HCT116 (cell line): ENCODE measurements at regions not wholly inside any gene's neighbourhood (a gene's known extent, or its start where the extent isn't known, plus 50 kb on each side); places are given as distances from the start of the nearest gene placed in this dataset.

Experiments used
- ATAC-seq: fragments of 200-7000 bp; cut with Tn5 transposase; 2 replicates; pipeline ENCODE4 v1.9.1; 2020; ENCODE audit warnings: mild to moderate bottlenecking, moderate library complexity
- BruUV-seq: library from RNA; stranded (reverse); fragments of 400-500 nt; replicated peaks from 2 replicates; lab custom pipeline; 2021; lab: Mats Ljungman, UMichigan
- CTCF ChIA-PET: fragments of 300-600 bp; sonication (Branson Sonifier 250); formaldehyde crosslinking; loops from one replicate; lab custom pipeline; 2021; ENCODE audit warnings: antibody characterized with exemption; lab: Charles Lee
- POLR2A ChIA-PET: fragments of 300-600, 350-600 bp; sonication (Branson Sonifier 250); formaldehyde crosslinking; loops from one replicate; lab custom pipeline; 2021; ENCODE audit warnings: antibody characterized with exemption; lab: Charles Lee
- RAD21 ChIA-PET, 2 experiments: fragments of 300-600 bp; sonication (Branson Sonifier 250); formaldehyde crosslinking; loops; one replicate each; lab custom pipeline; 2023; ENCODE audit warnings: low total read pairs in 2 of 2; ENCODE audit not compliant: uncharacterized antibody in 2 of 2, unreplicated experiment in 2 of 2, low non-redundant PET in 1 of 2; lab: Charles Lee
- DNase-seq: peaks from one replicate; pipeline ENCODE4 v3.0.0-alpha.2; 2010; ENCODE audit warnings: low read depth, low spot score
- H2AFZ ChIP-seq: fragments of 200-600 bp; shearing (Covaris generic), sonication (generic); 2 replicates; pipeline ENCODE4 v1.6.1; 2017; ENCODE audit warnings: low read depth, mixed run types, mixed read lengths, antibody characterized with exemption, low read length; ENCODE audit not compliant: poor library complexity, severe bottlenecking
- H3K27ac ChIP-seq: 2 replicates; pipeline ENCODE4 v1.5.1; 2012; ENCODE audit warnings: low read depth, low read length
- H3K27me3 ChIP-seq: fragments of 200-600 bp; sonication (generic); 2 replicates; pipeline ENCODE4 v1.6.1; 2016; ENCODE audit warnings: mixed run types, low read length, mixed read lengths; ENCODE audit not compliant: insufficient read depth
- H3K36me3 ChIP-seq, 2 experiments: fragments of 200-500 bp in 1 of 2; fragments of 200-600 bp in 1 of 2; sonication (Bioruptor generic) in 1 of 2; sonication (generic) in 1 of 2; 2 replicates each; pipeline versions ENCODE4 v1.5.1 to v1.6.1; 2014 to 2016; ENCODE audit warnings: low read length in 2 of 2, inconsistent platforms in 1 of 2, mixed read lengths in 1 of 2, mixed run types in 1 of 2; ENCODE audit not compliant: insufficient read depth in 2 of 2, control insufficient read depth in 1 of 2
- H3K4me1 ChIP-seq, 2 experiments: fragments of 200-600 bp in 1 of 2; sonication (generic) in 1 of 2; 2 replicates each; pipeline versions ENCODE4 v1.5.1 to v1.6.1; 2012 to 2017; ENCODE audit warnings: low read length in 2 of 2, inconsistent platforms in 1 of 2, mild to moderate bottlenecking in 1 of 2, mixed read lengths in 1 of 2, mixed run types in 1 of 2, moderate library complexity in 1 of 2; ENCODE audit not compliant: insufficient read depth in 2 of 2, control insufficient read depth in 1 of 2
- H3K4me2 ChIP-seq: fragments of 200-600 bp; sonication (generic); 2 replicates; pipeline ENCODE4 v1.6.1; 2017; ENCODE audit warnings: mixed run types, low read length, mixed read lengths
- H3K4me3 ChIP-seq, 2 experiments: fragments of 200-600 bp in 1 of 2; sonication (generic) in 1 of 2; replicated peaks in 1 of 2; 2 replicates each; pipeline ENCODE4 v1.5.1; 2011 to 2016; ENCODE audit warnings: low read length in 2 of 2, control low read depth in 1 of 2, low read depth in 1 of 2, mild to moderate bottlenecking in 1 of 2, mixed read lengths in 1 of 2, mixed run types in 1 of 2
- H3K79me2 ChIP-seq: fragments of 200-600 bp; sonication (generic); 2 replicates; pipeline ENCODE4 v1.6.1; 2017; ENCODE audit warnings: mild to moderate bottlenecking, mixed run types, low read length, moderate library complexity, mixed read lengths; ENCODE audit not compliant: insufficient read depth
- H3K9ac ChIP-seq: fragments of 200-600 bp; sonication (generic); 2 replicates; pipeline ENCODE4 v1.6.1; 2016; ENCODE audit warnings: low read length, mixed read lengths
- H3K9me2 ChIP-seq: fragments of 200-600 bp; sonication (generic), shearing (Covaris generic); 2 replicates; pipeline ENCODE4 v1.6.1; 2017; ENCODE audit warnings: mixed run types, mild to moderate bottlenecking, moderate library complexity; ENCODE audit not compliant: insufficient read depth
- H3K9me3 ChIP-seq, 2 experiments: fragments of 200-500 bp in 1 of 2; fragments of 200-600 bp in 1 of 2; sonication (Bioruptor generic) in 1 of 2; sonication (generic) in 1 of 2; 2 replicates each; pipeline ENCODE4 v1.6.1; 2014 to 2017; ENCODE audit warnings: low read length in 2 of 2, mixed read lengths in 2 of 2, inconsistent platforms in 1 of 2, low read depth in 1 of 2, mild to moderate bottlenecking in 1 of 2, mixed run types in 1 of 2, moderate library complexity in 1 of 2; ENCODE audit not compliant: control insufficient read depth in 1 of 2, insufficient read depth in 1 of 2
- H4K20me1 ChIP-seq: fragments of 200-600 bp; sonication (generic), shearing (Covaris generic); 2 replicates; pipeline ENCODE4 v1.6.1; 2017; ENCODE audit warnings: mixed run types, mild to moderate bottlenecking, moderate library complexity; ENCODE audit not compliant: insufficient read depth
- CBX3 ChIP-seq: IDR thresholded peaks from 2 replicates; pipeline ENCODE4 v1.6.1; 2012; ENCODE audit warnings: low read depth
- CEBPB ChIP-seq: IDR thresholded peaks from 2 replicates; pipeline ENCODE4 v1.6.1; 2012; ENCODE audit warnings: low read depth
- CTCF ChIP-seq, 3 experiments: fragments of 200-600 bp in 1 of 3; sonication (generic) in 1 of 3; IDR thresholded peaks in 2 of 3; conservative IDR thresholded peaks in 1 of 3; 2 replicates each; pipeline ENCODE4 v1.5.1; 2012 to 2017; ENCODE audit warnings: low read depth in 2 of 3, low read length in 2 of 3, antibody characterized with exemption in 1 of 3, borderline replicate concordance in 1 of 3, control low read depth in 1 of 3, mild to moderate bottlenecking in 1 of 3, mixed read lengths in 1 of 3, mixed run types in 1 of 3, moderate library complexity in 1 of 3; ENCODE audit not compliant: insufficient read depth in 1 of 3
- EGR1 ChIP-seq: IDR thresholded peaks from 2 replicates; pipeline ENCODE4 v1.6.1; 2012; ENCODE audit warnings: low read depth
- EZH2phosphoT487 ChIP-seq: fragments of 200-600 bp; IDR thresholded peaks from 2 replicates; pipeline ENCODE4 v1.6.1; 2018; ENCODE audit warnings: antibody characterized with exemption, borderline replicate concordance
- FOSL1 ChIP-seq: IDR thresholded peaks from 2 replicates; pipeline ENCODE4 v1.6.1; 2012; ENCODE audit warnings: low read depth
- JUND ChIP-seq: IDR thresholded peaks from 2 replicates; pipeline ENCODE4 v1.6.1; 2012
- POLR2A ChIP-seq: IDR thresholded peaks from 2 replicates; pipeline ENCODE4 v1.7.0; 2011; ENCODE audit warnings: borderline replicate concordance; ENCODE audit not compliant: insufficient read depth, insufficient read length; ENCODE audit errors: extremely low read depth
- POLR2AphosphoS5 ChIP-seq: IDR thresholded peaks from 2 replicates; pipeline ENCODE4 v1.6.1; 2011; ENCODE audit warnings: mild to moderate bottlenecking, low read depth, low read length, moderate library complexity
- SP1 ChIP-seq: IDR thresholded peaks from 2 replicates; pipeline ENCODE4 v1.6.1; 2012; ENCODE audit warnings: low read depth
- SRF ChIP-seq: IDR thresholded peaks from 2 replicates; pipeline ENCODE4 v1.6.1; 2012; ENCODE audit warnings: low read depth
- TCF7L2 ChIP-seq: IDR thresholded peaks from 2 replicates; pipeline ENCODE4 v1.7.0; 2011; ENCODE audit warnings: borderline replicate concordance, inconsistent platforms; ENCODE audit not compliant: insufficient read depth, insufficient read length; ENCODE audit errors: extremely low read depth
- YY1 ChIP-seq: IDR thresholded peaks from 2 replicates; pipeline ENCODE4 v1.6.1; 2011; ENCODE audit warnings: low read length, low read depth, moderate library complexity, mild to moderate bottlenecking; ENCODE audit not compliant: insufficient replicate concordance; ENCODE audit errors: extremely low read depth
- ZNF274 ChIP-seq: fragments of 200-500 bp; sonication (Bioruptor generic); IDR thresholded peaks from 2 replicates; pipeline ENCODE4 v1.6.1; 2014; ENCODE audit warnings: mild to moderate bottlenecking, low read depth, low read length, inconsistent platforms
- intact Hi-C: fragments of 100-400 bp; cut with micrococcal nuclease; formaldehyde crosslinking; loops from 2 replicates; pipeline ENCODE4 v1.10.0; 2022
- TF ChIP-seq, protein P1 (sequence below): IDR thresholded peaks from 2 replicates; pipeline ENCODE4 v1.6.1; 2012
- TF ChIP-seq, protein P2 (sequence below): IDR thresholded peaks from 2 replicates; pipeline ENCODE4 v1.6.1; 2011; ENCODE audit warnings: mild to moderate bottlenecking, low read length, moderate library complexity; ENCODE audit not compliant: insufficient replicate concordance; ENCODE audit errors: extremely low read depth
- TF ChIP-seq, protein P3 (sequence below): IDR thresholded peaks from 2 replicates; pipeline ENCODE4 v1.6.1; 2012

DNA sequence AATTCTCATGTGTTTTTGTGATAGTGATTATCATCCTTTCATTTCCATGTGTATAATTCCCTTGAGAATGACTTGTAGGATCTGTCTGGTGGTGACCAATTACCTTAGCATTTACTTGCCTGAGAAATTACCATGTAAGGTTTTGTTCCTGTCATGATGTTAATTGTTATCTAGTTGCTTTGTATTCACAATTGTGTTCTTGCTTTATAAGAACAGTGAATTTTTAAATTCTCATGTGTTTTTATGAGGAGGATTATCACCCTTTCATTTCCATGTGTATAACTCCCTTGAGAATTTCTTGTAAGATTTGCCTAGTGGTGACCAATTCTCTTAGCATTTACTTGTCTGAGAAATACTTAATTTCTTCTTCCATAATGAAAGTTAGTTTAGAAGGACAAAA is 758.2 kb upstream of the NDST4 start (continued):
- no peak for TF ChIP-seq ZNF274
- TF ChIP-seq, protein P1, sequence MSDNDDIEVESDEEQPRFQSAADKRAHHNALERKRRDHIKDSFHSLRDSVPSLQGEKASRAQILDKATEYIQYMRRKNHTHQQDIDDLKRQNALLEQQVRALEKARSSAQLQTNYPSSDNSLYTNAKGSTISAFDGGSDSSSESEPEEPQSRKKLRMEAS: no peak
- TF ChIP-seq, protein P2, sequence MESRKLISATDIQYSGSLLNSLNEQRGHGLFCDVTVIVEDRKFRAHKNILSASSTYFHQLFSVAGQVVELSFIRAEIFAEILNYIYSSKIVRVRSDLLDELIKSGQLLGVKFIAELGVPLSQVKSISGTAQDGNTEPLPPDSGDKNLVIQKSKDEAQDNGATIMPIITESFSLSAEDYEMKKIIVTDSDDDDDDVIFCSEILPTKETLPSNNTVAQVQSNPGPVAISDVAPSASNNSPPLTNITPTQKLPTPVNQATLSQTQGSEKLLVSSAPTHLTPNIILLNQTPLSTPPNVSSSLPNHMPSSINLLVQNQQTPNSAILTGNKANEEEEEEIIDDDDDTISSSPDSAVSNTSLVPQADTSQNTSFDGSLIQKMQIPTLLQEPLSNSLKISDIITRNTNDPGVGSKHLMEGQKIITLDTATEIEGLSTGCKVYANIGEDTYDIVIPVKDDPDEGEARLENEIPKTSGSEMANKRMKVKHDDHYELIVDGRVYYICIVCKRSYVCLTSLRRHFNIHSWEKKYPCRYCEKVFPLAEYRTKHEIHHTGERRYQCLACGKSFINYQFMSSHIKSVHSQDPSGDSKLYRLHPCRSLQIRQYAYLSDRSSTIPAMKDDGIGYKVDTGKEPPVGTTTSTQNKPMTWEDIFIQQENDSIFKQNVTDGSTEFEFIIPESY: no peak

- POLR2A ChIA-PET: no interaction called here
- no peaks in the 10 kb centered on the region for H3K79me2 ChIP-seq
- H3K4me2 ChIP-seq: no peak overlapping the region
- TF ChIP-seq YY1: no peak
- TF ChIP-seq, protein P2: no peak
- TF ChIP-seq JUND: no peak
- TF ChIP-seq CBX3: no peak
- TF ChIP-seq ZNF274: no peak
- TF ChIP-seq, protein P3, sequence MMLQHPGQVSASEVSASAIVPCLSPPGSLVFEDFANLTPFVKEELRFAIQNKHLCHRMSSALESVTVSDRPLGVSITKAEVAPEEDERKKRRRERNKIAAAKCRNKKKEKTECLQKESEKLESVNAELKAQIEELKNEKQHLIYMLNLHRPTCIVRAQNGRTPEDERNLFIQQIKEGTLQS: no peak
- TF ChIP-seq TCF7L2: no peak
- no peak for TF ChIP-seq POLR2A
- no peak for TF ChIP-seq CEBPB
- TF ChIP-seq FOSL1: no peak
- no peak for TF ChIP-seq POLR2AphosphoS5
- TF ChIP-seq CTCF (IDR thresholded peaks at IDR 0.05 in 2 of 3, conservative IDR thresholded peaks at IDR 0.05 in 1 of 3; ENCODE audit: borderline replicate concordance in 1 of 3, insufficient read depth in 1 of 3, low read depth in 2 of 3, low read length in 2 of 3): no peak
- no peak for TF ChIP-seq SP1
- no peak for TF ChIP-seq EZH2phosphoT487
- TF ChIP-seq SRF: no peak
- TF ChIP-seq EGR1: no peak
- TF ChIP-seq, all 23 proteins: peak for 0
- ChIA-PET CTCF (no interaction called here), RAD21 (interaction anchor here in 1 of 2 experiments (0.5 kb wide), 1 partner anchor 92 kb away, joined by 3 read pairs; no protein-coding TSS in a partner anchor)
- H3K36me3 ChIP-seq: no peaks in the 10 kb centered on the region
- no peak for DNase-seq
- no peaks in the 10 kb centered on the region for H4K20me1 ChIP-seq
- H3K27ac ChIP-seq: no peak overlapping the region
- no peak overlapping the region for H2AFZ ChIP-seq
- no peaks in the 10 kb centered on the region for H3K9me3 ChIP-seq
- no peaks in the 10 kb centered on the region for H3K9me2 ChIP-seq
- H3K27me3 ChIP-seq: no peaks in the 10 kb centered on the region
- no peak overlapping the region for H3K4me3 ChIP-seq
- no peak for ATAC-seq
- no TSS peak for BruUV-seq
- H3K4me1 ChIP-seq: no peaks in the 10 kb centered on the region
- intact Hi-C loops: no loop called here
- H3K9ac ChIP-seq: no peak overlapping the region
Measured at GRCh38 chr4:115866364-115866896, 753.0 kb upstream of the NDST4 start.
